GM19468 (cell line): ENCODE measurements at regions not wholly inside any gene's neighbourhood (a gene's known extent, or its start where the extent isn't known, plus 50 kb on each side); places are given as distances from the start of the nearest gene placed in this dataset.
"Not testable (repeated sequence)": the region's sequence is repeated elsewhere in the genome, so short reads cannot be mapped to it uniquely, and the experiment has no call there.

Experiments
- ATAC-seq: cut with Tn5 transposase; IDR thresholded peaks from one replicate; pipeline ENCODE4 v1.9.1; 2021; ENCODE audit warnings: mild to moderate bottlenecking, moderate library complexity, moderate number of reproducible peaks; ENCODE audit not compliant: unreplicated experiment; ENCODE audit errors: extremely low read depth

GRCh38 chr2:224156436-224156835 lies 117.3 kb upstream of the SERPINE2 start:
- ATAC-seq = no peak

- no peak for ATAC-seq
Measured at GRCh38 chr2:224155896-224156295, 116.8 kb upstream of the SERPINE2 start.

GRCh38 chr2:224155371-224155770 lies 116.3 kb upstream of the SERPINE2 start:
- no peak for ATAC-seq

- no peak for ATAC-seq
Measured at GRCh38 chr2:224151680-224152310, 112.7 kb upstream of the SERPINE2 start.

- no peak for ATAC-seq
Measured at GRCh38 chr2:224151161-224151560, 112.1 kb upstream of the SERPINE2 start.

GRCh38 chr2:224148058-224148457 lies 109.0 kb upstream of the SERPINE2 start:
- not testable (repeated sequence) for ATAC-seq

GRCh38 chr2:224147174-224147573 lies 108.1 kb upstream of the SERPINE2 start:
- no peak for ATAC-seq

GRCh38 chr2:224146356-224147160 lies 107.5 kb upstream of the SERPINE2 start:
- ATAC-seq = no peak

- ATAC-seq = no peak
Measured at GRCh38 chr2:224145751-224146355, 106.8 kb upstream of the SERPINE2 start.

- no peak for ATAC-seq
Measured at GRCh38 chr2:224143526-224143925, 104.4 kb upstream of the SERPINE2 start.

- ATAC-seq = no peak
Measured at GRCh38 chr2:224142397-224143312, 103.6 kb upstream of the SERPINE2 start.

- no peak for ATAC-seq
Measured at GRCh38 chr2:224141304-224141703, 102.2 kb upstream of the SERPINE2 start.

GRCh38 chr2:224137208-224137607 lies 98.1 kb upstream of the SERPINE2 start:
- no peak for ATAC-seq

GRCh38 chr2:224136396-224136795 lies 97.3 kb upstream of the SERPINE2 start:
- no peak for ATAC-seq

GRCh38 chr2:224135881-224136280 lies 96.8 kb upstream of the SERPINE2 start:
- no peak for ATAC-seq

GRCh38 chr2:224134003-224134734 lies 95.1 kb upstream of the SERPINE2 start:
- ATAC-seq = no peak

- no peak for ATAC-seq
Measured at GRCh38 chr2:224133387-224133786, 94.3 kb upstream of the SERPINE2 start.

- ATAC-seq = no peak
Measured at GRCh38 chr2:224127871-224128501, 88.9 kb upstream of the SERPINE2 start.

- no peak for ATAC-seq
Measured at GRCh38 chr2:224126440-224126839, 87.4 kb upstream of the SERPINE2 start.
